ENCODE measurements at regions not wholly inside any gene's neighbourhood (a gene's known extent, or its start where the extent isn't known, plus 50 kb on each side); places are given as distances from the start of the nearest gene placed in this dataset.

DNA sequence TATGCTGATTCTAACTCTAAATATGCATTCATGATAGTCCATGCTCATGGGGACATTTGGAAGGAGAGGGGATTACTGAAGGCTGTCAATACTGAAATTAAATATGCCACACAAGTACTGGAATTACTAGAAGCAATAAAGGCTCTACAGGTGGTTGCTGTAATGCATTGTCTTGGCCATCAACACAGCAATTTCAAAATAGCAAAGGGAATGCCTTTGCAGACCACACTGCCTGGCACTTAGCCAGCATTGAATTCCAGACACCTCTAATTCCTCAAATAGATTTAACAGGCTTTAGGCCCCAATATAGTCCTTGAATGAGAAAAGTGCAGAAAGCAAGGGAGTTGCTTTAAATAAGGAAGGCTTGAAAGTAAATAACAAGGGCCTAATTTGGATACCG, 115.8 kb upstream of the PLCL2 start:
- 82% methylated on average over 1 of the region's 1 CpG for WGBS (ENCODE audit: insufficient coverage, insufficient replicate concordance, low lambda C conversion rate, missing lambda C conversion rate)
- TF ChIP-seq EP300 (IDR thresholded peaks at IDR 0.05; ENCODE audit: borderline replicate concordance in 1 of 2, control insufficient read depth in 1 of 2, low read depth in 2 of 2, low read length in 2 of 2) = no peak
- no peak for TF ChIP-seq TBL1XR1 (IDR thresholded peaks at IDR 0.05; ENCODE audit: low read depth, low read length)
- no peak for TF ChIP-seq HDAC6 (IDR thresholded peaks at IDR 0.05; ENCODE audit: unreplicated experiment)
- TF ChIP-seq BHLHE40 (IDR thresholded peaks at IDR 0.05; ENCODE audit: borderline replicate concordance in 1 of 2, low read depth in 2 of 2, low read length in 1 of 2) = no peak
- TF ChIP-seq, protein P1, sequence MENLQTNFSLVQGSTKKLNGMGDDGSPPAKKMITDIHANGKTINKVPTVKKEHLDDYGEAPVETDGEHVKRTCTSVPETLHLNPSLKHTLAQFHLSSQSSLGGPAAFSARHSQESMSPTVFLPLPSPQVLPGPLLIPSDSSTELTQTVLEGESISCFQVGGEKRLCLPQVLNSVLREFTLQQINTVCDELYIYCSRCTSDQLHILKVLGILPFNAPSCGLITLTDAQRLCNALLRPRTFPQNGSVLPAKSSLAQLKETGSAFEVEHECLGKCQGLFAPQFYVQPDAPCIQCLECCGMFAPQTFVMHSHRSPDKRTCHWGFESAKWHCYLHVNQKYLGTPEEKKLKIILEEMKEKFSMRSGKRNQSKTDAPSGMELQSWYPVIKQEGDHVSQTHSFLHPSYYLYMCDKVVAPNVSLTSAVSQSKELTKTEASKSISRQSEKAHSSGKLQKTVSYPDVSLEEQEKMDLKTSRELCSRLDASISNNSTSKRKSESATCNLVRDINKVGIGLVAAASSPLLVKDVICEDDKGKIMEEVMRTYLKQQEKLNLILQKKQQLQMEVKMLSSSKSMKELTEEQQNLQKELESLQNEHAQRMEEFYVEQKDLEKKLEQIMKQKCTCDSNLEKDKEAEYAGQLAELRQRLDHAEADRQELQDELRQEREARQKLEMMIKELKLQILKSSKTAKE (IDR thresholded peaks at IDR 0.05; ENCODE audit: low read depth, poor library complexity, severe bottlenecking) = no peak
- TF ChIP-seq LARP7 (IDR thresholded peaks at IDR 0.05) = no peak
- TF ChIP-seq RB1 (IDR thresholded peaks at IDR 0.05; ENCODE audit: borderline replicate concordance) = no peak
- no peak for TF ChIP-seq SPI1 (IDR thresholded peaks at IDR 0.05; ENCODE audit: borderline replicate concordance, insufficient read depth, low read depth, low read length)
- no peak for TF ChIP-seq TAF1 (IDR thresholded peaks at IDR 0.05; ENCODE audit: borderline replicate concordance, low read depth, low read length)
- TF ChIP-seq SIX5 (IDR thresholded peaks at IDR 0.05; ENCODE audit: low read depth, low read length, severe bottlenecking) = no peak
- TF ChIP-seq, protein P2, sequence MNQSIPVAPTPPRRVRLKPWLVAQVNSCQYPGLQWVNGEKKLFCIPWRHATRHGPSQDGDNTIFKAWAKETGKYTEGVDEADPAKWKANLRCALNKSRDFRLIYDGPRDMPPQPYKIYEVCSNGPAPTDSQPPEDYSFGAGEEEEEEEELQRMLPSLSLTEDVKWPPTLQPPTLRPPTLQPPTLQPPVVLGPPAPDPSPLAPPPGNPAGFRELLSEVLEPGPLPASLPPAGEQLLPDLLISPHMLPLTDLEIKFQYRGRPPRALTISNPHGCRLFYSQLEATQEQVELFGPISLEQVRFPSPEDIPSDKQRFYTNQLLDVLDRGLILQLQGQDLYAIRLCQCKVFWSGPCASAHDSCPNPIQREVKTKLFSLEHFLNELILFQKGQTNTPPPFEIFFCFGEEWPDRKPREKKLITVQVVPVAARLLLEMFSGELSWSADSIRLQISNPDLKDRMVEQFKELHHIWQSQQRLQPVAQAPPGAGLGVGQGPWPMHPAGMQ (IDR thresholded peaks at IDR 0.05; ENCODE audit: borderline replicate concordance) = no peak
- no peak for TF ChIP-seq ATF7 (IDR thresholded peaks at IDR 0.05; ENCODE audit: low read depth)
- TF ChIP-seq, protein P3, sequence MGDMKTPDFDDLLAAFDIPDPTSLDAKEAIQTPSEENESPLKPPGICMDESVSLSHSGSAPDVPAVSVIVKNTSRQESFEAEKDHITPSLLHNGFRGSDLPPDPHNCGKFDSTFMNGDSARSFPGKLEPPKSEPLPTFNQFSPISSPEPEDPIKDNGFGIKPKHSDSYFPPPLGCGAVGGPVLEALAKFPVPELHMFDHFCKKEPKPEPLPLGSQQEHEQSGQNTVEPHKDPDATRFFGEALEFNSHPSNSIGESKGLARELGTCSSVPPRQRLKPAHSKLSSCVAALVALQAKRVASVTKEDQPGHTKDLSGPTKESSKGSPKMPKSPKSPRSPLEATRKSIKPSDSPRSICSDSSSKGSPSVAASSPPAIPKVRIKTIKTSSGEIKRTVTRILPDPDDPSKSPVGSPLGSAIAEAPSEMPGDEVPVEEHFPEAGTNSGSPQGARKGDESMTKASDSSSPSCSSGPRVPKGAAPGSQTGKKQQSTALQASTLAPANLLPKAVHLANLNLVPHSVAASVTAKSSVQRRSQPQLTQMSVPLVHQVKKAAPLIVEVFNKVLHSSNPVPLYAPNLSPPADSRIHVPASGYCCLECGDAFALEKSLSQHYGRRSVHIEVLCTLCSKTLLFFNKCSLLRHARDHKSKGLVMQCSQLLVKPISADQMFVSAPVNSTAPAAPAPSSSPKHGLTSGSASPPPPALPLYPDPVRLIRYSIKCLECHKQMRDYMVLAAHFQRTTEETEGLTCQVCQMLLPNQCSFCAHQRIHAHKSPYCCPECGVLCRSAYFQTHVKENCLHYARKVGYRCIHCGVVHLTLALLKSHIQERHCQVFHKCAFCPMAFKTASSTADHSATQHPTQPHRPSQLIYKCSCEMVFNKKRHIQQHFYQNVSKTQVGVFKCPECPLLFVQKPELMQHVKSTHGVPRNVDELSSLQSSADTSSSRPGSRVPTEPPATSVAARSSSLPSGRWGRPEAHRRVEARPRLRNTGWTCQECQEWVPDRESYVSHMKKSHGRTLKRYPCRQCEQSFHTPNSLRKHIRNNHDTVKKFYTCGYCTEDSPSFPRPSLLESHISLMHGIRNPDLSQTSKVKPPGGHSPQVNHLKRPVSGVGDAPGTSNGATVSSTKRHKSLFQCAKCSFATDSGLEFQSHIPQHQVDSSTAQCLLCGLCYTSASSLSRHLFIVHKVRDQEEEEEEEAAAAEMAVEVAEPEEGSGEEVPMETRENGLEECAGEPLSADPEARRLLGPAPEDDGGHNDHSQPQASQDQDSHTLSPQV (IDR thresholded peaks at IDR 0.05) = no peak
- no peak for TF ChIP-seq BACH1 (IDR thresholded peaks at IDR 0.05; ENCODE audit: borderline replicate concordance)
- no peak for TF ChIP-seq MTA2 (IDR thresholded peaks at IDR 0.05; ENCODE audit: low read depth)

More for the DNA sequence above, 115.8 kb upstream of the PLCL2 start:
- FAIRE-seq (no peak), DNase-seq (ENCODE audit: low read depth, low spot score) (no peak), ATAC-seq (no peak)
- no peaks in the 10 kb centered on the region for H3K79me2 ChIP-seq (ENCODE audit: control insufficient read depth, insufficient read depth, low read length)
- no peak overlapping the region for H3K9ac ChIP-seq (ENCODE audit: control insufficient read depth, insufficient read depth, low read length)
- RAD21 ChIA-PET (ENCODE audit: unreplicated experiment) = no interaction called here
- CTCF ChIA-PET = no interaction called here
- no peaks in the 10 kb centered on the region for H4K20me1 ChIP-seq (ENCODE audit: control insufficient read depth, insufficient read depth)
- H3K27me3 ChIP-seq (replicated peaks in 1 of 2; ENCODE audit: control insufficient read depth in 2 of 2, insufficient read depth in 2 of 2, low read length in 1 of 2) = no peaks in the 10 kb centered on the region; a peak in 1 of 4 replicates
- BruUV-seq (replicated peaks) = no TSS peak
- no peak overlapping the region for H3K4me3 ChIP-seq
- no peak overlapping the region for H2AFZ ChIP-seq (ENCODE audit: control insufficient read depth, low read depth, low read length)
- no peaks in the 10 kb centered on the region for H3K4me1 ChIP-seq (ENCODE audit: control insufficient read depth, insufficient read depth, low read length)
- POLR2A ChIA-PET = no interaction called here
- SMC1A ChIA-PET (ENCODE audit: uncharacterized antibody, unreplicated experiment) = no interaction called here
- H3K36me3 ChIP-seq (ENCODE audit: control insufficient read depth in 2 of 2, insufficient read depth in 2 of 2, low read length in 1 of 2) = no peaks in the 10 kb centered on the region
- no peak overlapping the region for H3K4me2 ChIP-seq (ENCODE audit: control insufficient read depth, insufficient read depth)
- H3K27ac ChIP-seq (ENCODE audit: control insufficient read depth, insufficient read depth) = no peak overlapping the region
- intact Hi-C loops (cut with micrococcal nuclease; ENCODE audit: unreplicated experiment) (no loop called here), in situ Hi-C loops (cut with MboI) (no loop called here)
- H3K9me3 ChIP-seq (replicated peaks; ENCODE audit: control insufficient read depth, insufficient read depth, low read length) = no peaks in the 10 kb centered on the region
